Right lobe of liver (tissue), 4 donors: ENCODE measurements at regions not wholly inside any gene's neighbourhood (a gene's known extent, or its start where the extent isn't known, plus 50 kb on each side); places are given as distances from the start of the nearest gene placed in this dataset.

ENCODE experiments used
- CTCF ChIP-seq, 4 donors: fragments of 200-600 bp in 3 of 4; fragments of 450-650 bp in 1 of 4; IDR thresholded peaks; one replicate each; pipeline versions ENCODE4 v1.5.1 to v1.8.0; 2016 to 2022; ENCODE audit warnings: antibody characterized with exemption in 4 of 4, mild to moderate bottlenecking in 2 of 4
- POLR2A ChIP-seq: fragments of 450-650 bp; IDR thresholded peaks from one replicate; pipeline ENCODE4 v1.6.1; 2017; ENCODE audit warnings: antibody characterized with exemption, mild to moderate bottlenecking
- donor health status: DM: no; HTN: no; CAD: no.
- donor health status: DM: no; HTN: no; CAD: no.
- donor health status: DM: no; HTN: yes; CAD: no.

GRCh38 chr1:215345208-215345607 lies 221.9 kb upstream of the KCTD3 start:
- TF ChIP-seq CTCF (IDR thresholded peaks at IDR 0.05) = no peak
- no peak for TF ChIP-seq POLR2A
